GM11168 (cell line): ENCODE measurements at regions not wholly inside any gene's neighbourhood (a gene's known extent, or its start where the extent isn't known, plus 50 kb on each side); places are given as distances from the start of the nearest gene placed in this dataset.

ENCODE experiments used
- in situ Hi-C: fragments of 300-500 bp; cut with MboI; formaldehyde crosslinking; loops from one replicate; pipeline ENCODE4 v1.12.0; 2022; ENCODE audit warnings: low sequenced_read_pairs; ENCODE audit not compliant: unreplicated experiment

- in situ Hi-C loops, result loop anchor here (10.0 kb wide), 1 partner anchor 124 kb away; no protein-coding TSS in a partner anchor
These were observed 74.2 kb upstream of the PROK2 start for GRCh38 chr3:71859123-71859519.

GRCh38 chr3:71858503-71859122 is 73.7 kb upstream of the PROK2 start:
- in situ Hi-C loops, result loop anchor here (10.0 kb wide), 1 partner anchor 124 kb away; no protein-coding TSS in a partner anchor

- in situ Hi-C loops, result loop anchor here (10.0 kb wide), 1 partner anchor 123 kb away; no protein-coding TSS in a partner anchor
These were observed 73.0 kb upstream of the PROK2 start for GRCh38 chr3:71857956-71858355.

GRCh38 chr3:71854706-71855105 is 69.8 kb upstream of the PROK2 start:
- in situ Hi-C loops, result loop anchor here (10.0 kb wide), 1 partner anchor 120 kb away; no protein-coding TSS in a partner anchor

- in situ Hi-C loops, result loop anchor here (10.0 kb wide), 1 partner anchor 119 kb away; no protein-coding TSS in a partner anchor
These were observed 69.1 kb upstream of the PROK2 start for GRCh38 chr3:71854096-71854495.

- in situ Hi-C loops, result loop anchor here (10.0 kb wide), 1 partner anchor 117 kb away; no protein-coding TSS in a partner anchor
These were observed 66.9 kb upstream of the PROK2 start for GRCh38 chr3:71851878-71852277.

- in situ Hi-C loops, result loop anchor here (10.0 kb wide), 1 partner anchor 116 kb away; no protein-coding TSS in a partner anchor
These were observed 65.7 kb upstream of the PROK2 start for GRCh38 chr3:71850654-71851053.

- in situ Hi-C loops, result loop anchor here (10.0 kb wide), 1 partner anchor 115 kb away; no protein-coding TSS in a partner anchor
These were observed 64.7 kb upstream of the PROK2 start for GRCh38 chr3:71849681-71850080.

GRCh38 chr3:71847794-71848193 is 62.8 kb upstream of the PROK2 start:
- in situ Hi-C loops, result no loop called here

- in situ Hi-C loops, result no loop called here
These were observed 61.2 kb upstream of the PROK2 start for GRCh38 chr3:71846185-71846584.

GRCh38 chr3:71843071-71843470 is 58.1 kb upstream of the PROK2 start:
- in situ Hi-C loops, result no loop called here

- in situ Hi-C loops, result no loop called here
These were observed 53.5 kb upstream of the PROK2 start for GRCh38 chr3:71838406-71838805.
